NCI-H345 treated with DMSO at 0.1 percent for 48 hours (cell line): ENCODE measurements at regions not wholly inside any gene's neighbourhood (a gene's known extent, or its start where the extent isn't known, plus 50 kb on each side); places are given as distances from the start of the nearest gene placed in this dataset.
"Not testable (repeated sequence)": the region's sequence is repeated elsewhere in the genome, so short reads cannot be mapped to it uniquely, and the experiment has no call there.

Source experiments
- DNase-seq: peaks from one replicate; lab custom pipeline; 2025; ENCODE audit not compliant: unreplicated experiment; lab: John Stamatoyannopoulos, UW

- no peak for DNase-seq
These were observed 783.0 kb upstream of the ARPP21 start for GRCh38 chr3:34856081-34856947.

GRCh38 chr3:34858067-34858660 is 781.2 kb upstream of the ARPP21 start:
- DNase-seq, result no peak

GRCh38 chr3:34859746-34860145 is 779.6 kb upstream of the ARPP21 start:
- no peak for DNase-seq

- DNase-seq, result no peak
These were observed 776.9 kb upstream of the ARPP21 start for GRCh38 chr3:34862456-34862855.

- DNase-seq, result no peak
These were observed 775.8 kb upstream of the ARPP21 start for GRCh38 chr3:34863485-34863884.

GRCh38 chr3:34864011-34864410 is 775.3 kb upstream of the ARPP21 start:
- DNase-seq, result no peak

- no peak for DNase-seq
These were observed 774.0 kb upstream of the ARPP21 start for GRCh38 chr3:34865346-34865745.

- no peak for DNase-seq
These were observed 770.4 kb upstream of the ARPP21 start for GRCh38 chr3:34868935-34869334.

- DNase-seq, result no peak
These were observed 769.6 kb upstream of the ARPP21 start for GRCh38 chr3:34869696-34870095.

GRCh38 chr3:34872406-34872805 is 766.9 kb upstream of the ARPP21 start:
- no peak for DNase-seq

- DNase-seq, result no peak
These were observed 762.3 kb upstream of the ARPP21 start for GRCh38 chr3:34876997-34877396.

- no peak for DNase-seq
These were observed 760.8 kb upstream of the ARPP21 start for GRCh38 chr3:34878488-34878887.

- no peak for DNase-seq
These were observed 758.3 kb upstream of the ARPP21 start for GRCh38 chr3:34881026-34881425.

- no peak for DNase-seq
These were observed 756.6 kb upstream of the ARPP21 start for GRCh38 chr3:34882764-34883163.

- DNase-seq, result no peak
These were observed 755.3 kb upstream of the ARPP21 start for GRCh38 chr3:34884007-34884406.

- DNase-seq, result no peak
These were observed 752.9 kb upstream of the ARPP21 start for GRCh38 chr3:34886443-34886842.

GRCh38 chr3:34889641-34890040 is 749.7 kb upstream of the ARPP21 start:
- no peak for DNase-seq

GRCh38 chr3:34890247-34890646 is 749.1 kb upstream of the ARPP21 start:
- no peak for DNase-seq

- no peak for DNase-seq
These were observed 747.4 kb upstream of the ARPP21 start for GRCh38 chr3:34891941-34892340.

- DNase-seq, result no peak
These were observed 743.5 kb upstream of the ARPP21 start for GRCh38 chr3:34895841-34896240.

- not testable (repeated sequence) for DNase-seq
These were observed 729.6 kb upstream of the ARPP21 start for GRCh38 chr3:34909679-34910078.

- no peak for DNase-seq
These were observed 720.3 kb upstream of the ARPP21 start for GRCh38 chr3:34919025-34919424.

GRCh38 chr3:34920806-34921205 is 718.5 kb upstream of the ARPP21 start:
- no peak for DNase-seq
